Activated naive CD4-positive, alpha-beta T cell treated with anti-CD3 and anti-CD28 coated beads, Interleukin-2, amount 50 U/mL, for 24 hours (primary cell): ENCODE measurements at regions not wholly inside any gene's neighbourhood (a gene's known extent, or its start where the extent isn't known, plus 50 kb on each side); places are given as distances from the start of the nearest gene placed in this dataset.

Experiments used
- H3K27ac Mint-ChIP-seq: one replicate; pipeline ENCODE4 v1.8.0; 2021; ENCODE audit warnings: mild to moderate bottlenecking, mixed read lengths
- H3K27me3 Mint-ChIP-seq: one replicate; pipeline ENCODE4 v1.8.0; 2021; ENCODE audit warnings: mixed read lengths
- H3K36me3 Mint-ChIP-seq: one replicate; pipeline ENCODE4 v1.8.0; 2021; ENCODE audit warnings: mixed read lengths
- H3K4me1 Mint-ChIP-seq: one replicate; pipeline ENCODE4 v1.8.0; 2021; ENCODE audit warnings: mixed read lengths
- H3K4me3 Mint-ChIP-seq: one replicate; pipeline ENCODE4 v1.8.0; 2021; ENCODE audit warnings: mild to moderate bottlenecking, mixed read lengths
- H3K9me3 Mint-ChIP-seq: one replicate; pipeline ENCODE4 v1.8.0; 2021; ENCODE audit warnings: mixed read lengths

GRCh38 chr9:38118862-38119438, 49.9 kb upstream of the SHB start:
- Mint-ChIP-seq H3K27ac (no peak overlapping the region), H3K9me3 (no peaks in the 10 kb centered on the region), H3K27me3 (peaks cover 7% of the 10 kb centered on the region), H3K36me3 (no peaks in the 10 kb centered on the region), H3K4me1 (no peaks in the 10 kb centered on the region), H3K4me3 (no peak overlapping the region)
